Fibroblast of the aortic adventitia (primary cell): ENCODE measurements at regions not wholly inside any gene's neighbourhood (a gene's known extent, or its start where the extent isn't known, plus 50 kb on each side); places are given as distances from the start of the nearest gene placed in this dataset.

Experiments used
- DNase-seq: peaks from one replicate; pipeline ENCODE4 v3.0.0-alpha.2; 2010; ENCODE audit warnings: low read depth
- H3K4me3 ChIP-seq: 2 replicates; pipeline ENCODE4 v1.5.1; 2011; ENCODE audit warnings: low read depth, mild to moderate bottlenecking, control low read depth, low read length, moderate library complexity
- TF ChIP-seq, protein P1 (sequence below): IDR thresholded peaks from 2 replicates; pipeline ENCODE4 v1.5.1; 2011; ENCODE audit warnings: mild to moderate bottlenecking, low read length, control low read depth, inconsistent platforms; ENCODE audit not compliant: insufficient read depth

DNA sequence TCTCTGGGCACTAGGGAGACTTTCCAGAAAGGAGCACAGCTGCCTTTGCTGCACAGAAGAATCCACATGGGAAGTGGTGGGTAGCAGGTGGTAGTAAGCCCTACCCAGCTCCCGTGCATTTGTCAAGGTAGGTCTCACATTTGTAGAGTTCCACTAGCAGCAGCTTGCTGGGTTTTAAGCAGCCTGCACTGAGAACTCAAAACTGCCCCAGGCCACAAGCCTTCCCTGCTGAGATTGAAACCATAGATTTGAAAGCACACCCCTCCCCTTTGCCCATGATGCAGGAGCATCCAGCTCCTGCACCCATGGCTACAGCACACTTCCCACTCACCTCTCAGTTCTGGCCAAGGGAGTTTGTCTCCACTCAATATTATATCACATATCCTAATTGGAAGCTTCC, 604.5 kb upstream of the STEAP1 start:
- H3K4me3 ChIP-seq: no peak overlapping the region
- DNase-seq: no peak
- TF ChIP-seq, protein P1, sequence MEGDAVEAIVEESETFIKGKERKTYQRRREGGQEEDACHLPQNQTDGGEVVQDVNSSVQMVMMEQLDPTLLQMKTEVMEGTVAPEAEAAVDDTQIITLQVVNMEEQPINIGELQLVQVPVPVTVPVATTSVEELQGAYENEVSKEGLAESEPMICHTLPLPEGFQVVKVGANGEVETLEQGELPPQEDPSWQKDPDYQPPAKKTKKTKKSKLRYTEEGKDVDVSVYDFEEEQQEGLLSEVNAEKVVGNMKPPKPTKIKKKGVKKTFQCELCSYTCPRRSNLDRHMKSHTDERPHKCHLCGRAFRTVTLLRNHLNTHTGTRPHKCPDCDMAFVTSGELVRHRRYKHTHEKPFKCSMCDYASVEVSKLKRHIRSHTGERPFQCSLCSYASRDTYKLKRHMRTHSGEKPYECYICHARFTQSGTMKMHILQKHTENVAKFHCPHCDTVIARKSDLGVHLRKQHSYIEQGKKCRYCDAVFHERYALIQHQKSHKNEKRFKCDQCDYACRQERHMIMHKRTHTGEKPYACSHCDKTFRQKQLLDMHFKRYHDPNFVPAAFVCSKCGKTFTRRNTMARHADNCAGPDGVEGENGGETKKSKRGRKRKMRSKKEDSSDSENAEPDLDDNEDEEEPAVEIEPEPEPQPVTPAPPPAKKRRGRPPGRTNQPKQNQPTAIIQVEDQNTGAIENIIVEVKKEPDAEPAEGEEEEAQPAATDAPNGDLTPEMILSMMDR: no peak

DNA sequence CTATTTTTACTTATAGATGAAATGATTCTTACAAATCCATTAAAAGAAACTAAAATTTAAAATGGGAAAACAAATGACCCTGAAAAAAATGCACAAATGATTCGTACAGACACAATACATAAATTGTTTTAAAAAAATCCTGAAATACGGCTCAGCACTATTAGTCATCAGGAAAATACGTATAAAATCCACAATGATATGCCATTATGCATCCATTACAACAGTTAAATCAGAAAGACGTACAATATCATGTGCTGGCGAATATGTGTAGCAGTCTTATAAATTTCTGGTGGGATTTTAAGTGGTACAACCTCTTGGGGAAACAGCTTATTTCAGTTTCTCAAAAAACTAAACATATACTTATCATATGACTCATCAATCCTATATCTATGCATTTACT, 600.1 kb upstream of the STEAP1 start:
- no peak overlapping the region for H3K4me3 ChIP-seq
- TF ChIP-seq, protein P1: no peak
- DNase-seq: no peak

GRCh38 chr7:89559596-89559995, 594.7 kb upstream of the STEAP1 start:
- TF ChIP-seq, protein P1: no peak
- H3K4me3 ChIP-seq: no peak overlapping the region
- no peak for DNase-seq

- no peak overlapping the region for H3K4me3 ChIP-seq
- no peak for DNase-seq
- TF ChIP-seq, protein P1: no peak
These were observed 590.7 kb upstream of the STEAP1 start for GRCh38 chr7:89563597-89563996.

GRCh38 chr7:89584896-89585295, 569.4 kb upstream of the STEAP1 start:
- no peak overlapping the region for H3K4me3 ChIP-seq
- no peak for DNase-seq
- TF ChIP-seq, protein P1: no peak

DNA sequence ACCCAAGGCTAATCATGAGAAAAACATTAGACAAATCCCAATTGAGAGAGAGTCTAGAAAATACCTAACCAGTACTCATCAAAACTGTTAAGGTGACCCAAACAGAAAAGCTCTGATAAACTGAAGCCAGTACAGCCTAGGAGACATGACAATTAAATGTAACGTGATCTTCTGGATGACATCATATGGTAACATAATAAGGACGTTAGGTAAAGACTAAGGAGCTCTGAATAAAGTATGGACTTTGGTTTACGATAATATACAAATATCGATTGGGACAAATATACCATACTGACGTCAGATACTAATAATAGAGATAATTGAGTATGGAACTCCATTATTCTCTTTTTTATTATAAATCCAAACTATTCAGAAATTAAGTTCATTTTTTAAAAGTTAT, 561.1 kb upstream of the STEAP1 start:
- DNase-seq: no peak
- TF ChIP-seq, protein P1: no peak
- no peak overlapping the region for H3K4me3 ChIP-seq

- TF ChIP-seq, protein P1: no peak
- no peak for DNase-seq
- H3K4me3 ChIP-seq: no peak overlapping the region
These were observed 551.3 kb upstream of the STEAP1 start for GRCh38 chr7:89602984-89603383.
